ENCODE measurements at regions not wholly inside any gene's neighbourhood (a gene's known extent, or its start where the extent isn't known, plus 50 kb on each side); places are given as distances from the start of the nearest gene placed in this dataset.

DNA sequence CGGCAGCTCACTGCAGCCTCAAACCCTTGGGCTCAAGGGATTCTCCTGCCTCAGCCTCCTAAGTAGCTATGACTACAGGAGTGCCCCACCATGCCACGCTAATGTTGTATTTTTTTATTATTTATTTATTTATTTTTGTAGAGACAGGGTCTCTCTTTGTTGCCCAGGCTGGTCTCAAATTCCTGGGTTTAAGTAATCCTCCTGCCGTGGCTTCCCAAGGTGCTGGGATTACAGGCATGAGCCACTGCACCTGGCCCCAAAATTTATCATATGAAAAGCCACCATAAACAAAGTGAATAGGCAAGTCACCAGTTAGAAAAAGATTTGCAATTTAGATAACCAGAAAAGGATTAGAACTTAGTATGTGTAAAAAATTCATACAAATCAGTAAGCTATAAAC is 138.6 kb upstream of the NCK2 start:
- TF ChIP-seq CEBPB (IDR thresholded peaks at IDR 0.05), result no peak
- no peak for TF ChIP-seq TEAD4 (IDR thresholded peaks at IDR 0.05)
- TF ChIP-seq TAF1 (IDR thresholded peaks at IDR 0.05; ENCODE audit: low read depth), result no peak
- no peak for TF ChIP-seq YY1 (IDR thresholded peaks at IDR 0.05; ENCODE audit: low read depth)
- TF ChIP-seq, protein P1, sequence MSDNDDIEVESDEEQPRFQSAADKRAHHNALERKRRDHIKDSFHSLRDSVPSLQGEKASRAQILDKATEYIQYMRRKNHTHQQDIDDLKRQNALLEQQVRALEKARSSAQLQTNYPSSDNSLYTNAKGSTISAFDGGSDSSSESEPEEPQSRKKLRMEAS (IDR thresholded peaks at IDR 0.05), result no peak
- no peak for TF ChIP-seq EP300 (IDR thresholded peaks at IDR 0.05; ENCODE audit: borderline replicate concordance)
- no peak for TF ChIP-seq RAD21 (IDR thresholded peaks at IDR 0.05; ENCODE audit: low read depth)
- TF ChIP-seq, protein P2, sequence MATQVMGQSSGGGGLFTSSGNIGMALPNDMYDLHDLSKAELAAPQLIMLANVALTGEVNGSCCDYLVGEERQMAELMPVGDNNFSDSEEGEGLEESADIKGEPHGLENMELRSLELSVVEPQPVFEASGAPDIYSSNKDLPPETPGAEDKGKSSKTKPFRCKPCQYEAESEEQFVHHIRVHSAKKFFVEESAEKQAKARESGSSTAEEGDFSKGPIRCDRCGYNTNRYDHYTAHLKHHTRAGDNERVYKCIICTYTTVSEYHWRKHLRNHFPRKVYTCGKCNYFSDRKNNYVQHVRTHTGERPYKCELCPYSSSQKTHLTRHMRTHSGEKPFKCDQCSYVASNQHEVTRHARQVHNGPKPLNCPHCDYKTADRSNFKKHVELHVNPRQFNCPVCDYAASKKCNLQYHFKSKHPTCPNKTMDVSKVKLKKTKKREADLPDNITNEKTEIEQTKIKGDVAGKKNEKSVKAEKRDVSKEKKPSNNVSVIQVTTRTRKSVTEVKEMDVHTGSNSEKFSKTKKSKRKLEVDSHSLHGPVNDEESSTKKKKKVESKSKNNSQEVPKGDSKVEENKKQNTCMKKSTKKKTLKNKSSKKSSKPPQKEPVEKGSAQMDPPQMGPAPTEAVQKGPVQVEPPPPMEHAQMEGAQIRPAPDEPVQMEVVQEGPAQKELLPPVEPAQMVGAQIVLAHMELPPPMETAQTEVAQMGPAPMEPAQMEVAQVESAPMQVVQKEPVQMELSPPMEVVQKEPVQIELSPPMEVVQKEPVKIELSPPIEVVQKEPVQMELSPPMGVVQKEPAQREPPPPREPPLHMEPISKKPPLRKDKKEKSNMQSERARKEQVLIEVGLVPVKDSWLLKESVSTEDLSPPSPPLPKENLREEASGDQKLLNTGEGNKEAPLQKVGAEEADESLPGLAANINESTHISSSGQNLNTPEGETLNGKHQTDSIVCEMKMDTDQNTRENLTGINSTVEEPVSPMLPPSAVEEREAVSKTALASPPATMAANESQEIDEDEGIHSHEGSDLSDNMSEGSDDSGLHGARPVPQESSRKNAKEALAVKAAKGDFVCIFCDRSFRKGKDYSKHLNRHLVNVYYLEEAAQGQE (IDR thresholded peaks at IDR 0.05; ENCODE audit: low read depth), result no peak
- TF ChIP-seq FOXM1 (IDR thresholded peaks at IDR 0.05; ENCODE audit: borderline replicate concordance, low read depth), result no peak
- no peak for TF ChIP-seq NFIC (IDR thresholded peaks at IDR 0.05)
- no peak for TF ChIP-seq EGR1 (IDR thresholded peaks at IDR 0.05)
- TF ChIP-seq, protein P3, sequence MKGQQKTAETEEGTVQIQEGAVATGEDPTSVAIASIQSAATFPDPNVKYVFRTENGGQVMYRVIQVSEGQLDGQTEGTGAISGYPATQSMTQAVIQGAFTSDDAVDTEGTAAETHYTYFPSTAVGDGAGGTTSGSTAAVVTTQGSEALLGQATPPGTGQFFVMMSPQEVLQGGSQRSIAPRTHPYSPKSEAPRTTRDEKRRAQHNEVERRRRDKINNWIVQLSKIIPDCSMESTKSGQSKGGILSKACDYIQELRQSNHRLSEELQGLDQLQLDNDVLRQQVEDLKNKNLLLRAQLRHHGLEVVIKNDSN (IDR thresholded peaks at IDR 0.05), result no peak
- no peak for TF ChIP-seq CREB1 (IDR thresholded peaks at IDR 0.05; ENCODE audit: low read depth)
